ES-I3 (cell line): ENCODE measurements at regions not wholly inside any gene's neighbourhood (a gene's known extent, or its start where the extent isn't known, plus 50 kb on each side); places are given as distances from the start of the nearest gene placed in this dataset.

Source experiments
- H3K36me3 ChIP-seq: 2 replicates; pipeline ENCODE4 v1.6.1; 2013; ENCODE audit warnings: mild to moderate bottlenecking, low read length, control low read depth, moderate library complexity; ENCODE audit not compliant: insufficient read depth
- H3K4me1 ChIP-seq: 2 replicates; pipeline ENCODE4 v1.6.1; 2013; ENCODE audit warnings: mild to moderate bottlenecking, control low read depth, low read length; ENCODE audit not compliant: insufficient read depth
- H3K9ac ChIP-seq: 2 replicates; pipeline ENCODE4 v1.6.1; 2013; ENCODE audit warnings: low read depth, mild to moderate bottlenecking, low read length, moderate library complexity
- H3K9me3 ChIP-seq: 2 replicates; pipeline ENCODE4 v1.6.1; 2013; ENCODE audit warnings: mild to moderate bottlenecking, low read length, moderate library complexity; ENCODE audit not compliant: control insufficient read depth, insufficient read depth

- H3K36me3 ChIP-seq: no peaks in the 10 kb centered on the region
- H3K9ac ChIP-seq: no peak overlapping the region
- no peaks in the 10 kb centered on the region for H3K4me1 ChIP-seq
- H3K9me3 ChIP-seq: no peaks in the 10 kb centered on the region
These were observed 198.9 kb upstream of the SGCD start for GRCh38 chr5:156128026-156128425.

- Histone ChIP-seq H3K9me3 (no peaks in the 10 kb centered on the region), H3K4me1 (no peaks in the 10 kb centered on the region), H3K36me3 (no peaks in the 10 kb centered on the region), H3K9ac (no peak overlapping the region)
These were observed 192.7 kb upstream of the SGCD start for GRCh38 chr5:156134216-156134615.

GRCh38 chr5:156135531-156135930 lies 191.4 kb upstream of the SGCD start:
- no peaks in the 10 kb centered on the region for H3K4me1 ChIP-seq
- H3K9ac ChIP-seq: no peak overlapping the region
- no peaks in the 10 kb centered on the region for H3K36me3 ChIP-seq
- no peaks in the 10 kb centered on the region for H3K9me3 ChIP-seq

GRCh38 chr5:156137071-156137869 lies 189.7 kb upstream of the SGCD start:
- H3K9ac ChIP-seq: no peak overlapping the region
- no peaks in the 10 kb centered on the region for H3K4me1 ChIP-seq
- H3K36me3 ChIP-seq: no peaks in the 10 kb centered on the region
- no peaks in the 10 kb centered on the region for H3K9me3 ChIP-seq

- H3K4me1 ChIP-seq: no peaks in the 10 kb centered on the region
- H3K9ac ChIP-seq: no peak overlapping the region
- H3K9me3 ChIP-seq: peaks cover 4% of the 10 kb centered on the region
- no peaks in the 10 kb centered on the region for H3K36me3 ChIP-seq
These were observed 184.1 kb upstream of the SGCD start for GRCh38 chr5:156142867-156143266.

- Histone ChIP-seq H3K9ac (no peak overlapping the region), H3K4me1 (no peaks in the 10 kb centered on the region), H3K36me3 (no peaks in the 10 kb centered on the region), H3K9me3 (peaks cover 4% of the 10 kb centered on the region)
These were observed 179.6 kb upstream of the SGCD start for GRCh38 chr5:156147261-156147943.

GRCh38 chr5:156147944-156148285 lies 179.0 kb upstream of the SGCD start:
- Histone ChIP-seq H3K36me3 (no peaks in the 10 kb centered on the region), H3K4me1 (no peaks in the 10 kb centered on the region), H3K9ac (no peak overlapping the region), H3K9me3 (peaks cover 4% of the 10 kb centered on the region; the same call in 1 of the 2 replicates)

- Histone ChIP-seq H3K9me3 (no peaks in the 10 kb centered on the region), H3K36me3 (no peaks in the 10 kb centered on the region), H3K9ac (no peak overlapping the region), H3K4me1 (no peaks in the 10 kb centered on the region)
These were observed 178.7 kb upstream of the SGCD start for GRCh38 chr5:156148301-156148700.

- Histone ChIP-seq H3K36me3 (no peaks in the 10 kb centered on the region), H3K9ac (no peak overlapping the region), H3K9me3 (no peaks in the 10 kb centered on the region), H3K4me1 (no peaks in the 10 kb centered on the region)
These were observed 177.8 kb upstream of the SGCD start for GRCh38 chr5:156149213-156149612.

- Histone ChIP-seq H3K36me3 (no peaks in the 10 kb centered on the region), H3K9me3 (no peaks in the 10 kb centered on the region), H3K9ac (no peak overlapping the region), H3K4me1 (no peaks in the 10 kb centered on the region)
These were observed 173.4 kb upstream of the SGCD start for GRCh38 chr5:156153602-156154001.

GRCh38 chr5:156154757-156155156 lies 172.2 kb upstream of the SGCD start:
- Histone ChIP-seq H3K4me1 (no peaks in the 10 kb centered on the region), H3K9ac (no peak overlapping the region), H3K9me3 (no peaks in the 10 kb centered on the region), H3K36me3 (no peaks in the 10 kb centered on the region)

GRCh38 chr5:156155598-156155997 lies 171.4 kb upstream of the SGCD start:
- H3K9me3 ChIP-seq: no peaks in the 10 kb centered on the region
- H3K36me3 ChIP-seq: no peaks in the 10 kb centered on the region
- H3K9ac ChIP-seq: no peak overlapping the region
- H3K4me1 ChIP-seq: no peaks in the 10 kb centered on the region

- H3K9me3 ChIP-seq: no peaks in the 10 kb centered on the region
- H3K36me3 ChIP-seq: no peaks in the 10 kb centered on the region
- H3K9ac ChIP-seq: no peak overlapping the region
- H3K4me1 ChIP-seq: no peaks in the 10 kb centered on the region
These were observed 162.7 kb upstream of the SGCD start for GRCh38 chr5:156164306-156164705.

GRCh38 chr5:156169495-156169894 lies 157.5 kb upstream of the SGCD start:
- no peaks in the 10 kb centered on the region for H3K36me3 ChIP-seq
- no peaks in the 10 kb centered on the region for H3K9me3 ChIP-seq
- H3K9ac ChIP-seq: no peak overlapping the region
- no peaks in the 10 kb centered on the region for H3K4me1 ChIP-seq

GRCh38 chr5:156170351-156170961 lies 156.5 kb upstream of the SGCD start:
- Histone ChIP-seq H3K9me3 (no peaks in the 10 kb centered on the region), H3K4me1 (no peaks in the 10 kb centered on the region), H3K9ac (no peak overlapping the region), H3K36me3 (no peaks in the 10 kb centered on the region)
